HCEC 1CT (cell line): ENCODE measurements at regions not wholly inside any gene's neighbourhood (a gene's known extent, or its start where the extent isn't known, plus 50 kb on each side); places are given as distances from the start of the nearest gene placed in this dataset.
"Not testable (repeated sequence)": the region's sequence is repeated elsewhere in the genome, so short reads cannot be mapped to it uniquely, and the experiment has no call there.

Source experiments
- DNase-seq: peaks from one replicate; pipeline ENCODE4 v3.0.0-alpha.2; 2017

- DNase-seq = peak; percentile 22
Observed at GRCh38 chr16:86946396-86946795, 368.0 kb downstream of the FOXL1 start.

- DNase-seq = no peak
Observed at GRCh38 chr16:86946981-86947380, 368.6 kb downstream of the FOXL1 start.

DNA sequence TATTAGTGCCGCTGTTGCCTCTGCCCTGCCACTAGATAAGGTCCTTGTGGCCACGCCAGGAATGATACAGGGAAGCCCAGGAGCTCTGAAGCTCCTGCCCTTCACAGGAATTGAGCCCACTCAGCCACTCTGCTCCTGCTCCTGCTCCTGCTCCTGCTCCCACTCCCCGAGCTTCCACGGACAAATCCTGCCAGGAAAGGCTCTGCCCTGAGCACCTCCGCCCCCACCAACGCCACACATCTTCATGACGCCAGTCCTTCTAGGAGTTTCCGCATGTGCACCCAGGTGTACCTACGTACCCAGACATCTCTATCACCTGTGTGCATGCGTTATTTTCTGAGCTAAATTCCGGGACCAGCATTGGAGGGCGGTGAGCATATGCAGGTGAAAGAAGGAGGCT lies 369.1 kb downstream of the C16orf95 start:
- no peak for DNase-seq

DNA sequence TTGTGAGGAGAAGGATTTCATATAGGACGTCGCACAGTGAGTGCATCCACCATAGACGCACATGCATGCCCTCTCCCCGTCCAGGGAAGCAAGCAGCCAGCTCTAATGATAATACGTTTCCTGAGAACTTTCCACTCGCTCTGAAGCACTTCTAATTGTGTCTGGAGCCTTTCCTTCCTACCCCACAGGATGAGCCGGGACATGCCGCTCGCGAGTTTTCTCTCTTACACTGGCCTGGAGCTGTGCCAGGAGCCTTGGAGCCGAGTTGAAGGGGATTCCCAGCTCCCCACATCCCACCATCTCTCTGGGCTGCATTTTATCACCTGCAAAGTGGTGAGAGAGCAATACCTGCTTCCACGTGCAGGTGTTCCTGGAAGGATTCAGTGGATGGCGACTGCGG lies 368.1 kb downstream of the C16orf95 start:
- no peak for DNase-seq

DNA sequence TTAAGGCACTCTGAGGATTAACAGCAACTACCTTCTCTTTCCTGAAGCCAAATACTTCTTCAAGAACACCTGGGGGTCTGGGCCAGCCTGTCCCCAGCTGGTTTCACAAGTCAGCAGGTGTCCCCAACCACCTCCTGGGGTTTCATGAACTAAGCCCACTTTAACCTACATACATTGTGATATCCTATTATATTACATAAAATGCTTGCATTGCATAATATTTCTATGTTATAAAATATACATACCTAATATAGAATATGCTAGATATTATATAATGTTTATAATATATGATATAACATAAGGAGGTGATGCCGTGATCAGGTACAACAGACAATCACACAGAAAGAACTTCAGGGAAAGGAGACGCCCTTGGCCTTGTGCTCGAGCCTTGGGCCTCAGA lies 367.6 kb downstream of the C16orf95 start:
- no peak for DNase-seq

GRCh38 chr16:86951041-86951822 lies 366.0 kb downstream of the C16orf95 start:
- DNase-seq = no peak

GRCh38 chr16:86951831-86952598 lies 365.2 kb downstream of the C16orf95 start:
- DNase-seq = peak; percentile 98

DNA sequence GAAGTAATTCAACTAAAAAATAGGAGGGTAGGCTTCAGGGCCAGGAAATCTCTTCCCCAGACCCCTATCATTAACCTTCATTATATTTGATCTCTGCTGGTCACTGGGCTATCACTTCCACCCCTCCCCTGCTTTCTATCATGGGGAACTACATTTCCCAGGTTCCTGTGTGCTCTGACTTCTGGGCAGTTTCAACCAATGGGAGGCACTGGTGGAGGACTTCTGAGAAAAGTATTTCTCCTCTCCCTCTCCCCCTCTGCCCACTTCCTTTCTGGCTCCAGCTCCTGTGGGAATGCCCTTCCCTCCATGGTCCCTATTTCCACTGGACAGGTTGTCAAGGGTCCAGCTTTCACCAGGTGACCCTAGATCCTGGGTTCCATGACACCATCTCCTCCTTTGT lies 364.4 kb downstream of the C16orf95 start:
- peak; percentile 52 for DNase-seq

GRCh38 chr16:86953631-86954391 lies 363.4 kb downstream of the C16orf95 start:
- DNase-seq = no peak

GRCh38 chr16:86955136-86955855 lies 361.9 kb downstream of the C16orf95 start:
- DNase-seq = no peak

GRCh38 chr16:86956437-86956836 lies 360.8 kb downstream of the C16orf95 start:
- DNase-seq = no peak

- not testable (repeated sequence) for DNase-seq
Observed at GRCh38 chr16:86957662-86958198, 359.5 kb downstream of the C16orf95 start.

- no peak for DNase-seq
Observed at GRCh38 chr16:86958423-86958822, 358.8 kb downstream of the C16orf95 start.

GRCh38 chr16:86959091-86959651 lies 358.0 kb downstream of the C16orf95 start:
- no peak for DNase-seq

GRCh38 chr16:86959729-86960128 lies 357.5 kb downstream of the C16orf95 start:
- DNase-seq = no peak

GRCh38 chr16:86960266-86960665 lies 356.9 kb downstream of the C16orf95 start:
- no peak for DNase-seq

GRCh38 chr16:86961171-86961601 lies 356.0 kb downstream of the C16orf95 start:
- peak; percentile 24 for DNase-seq

- no peak for DNase-seq
Observed at GRCh38 chr16:86962259-86962658, 354.9 kb downstream of the C16orf95 start.

- DNase-seq = no peak
Observed at GRCh38 chr16:86962913-86963312, 354.3 kb downstream of the C16orf95 start.

DNA sequence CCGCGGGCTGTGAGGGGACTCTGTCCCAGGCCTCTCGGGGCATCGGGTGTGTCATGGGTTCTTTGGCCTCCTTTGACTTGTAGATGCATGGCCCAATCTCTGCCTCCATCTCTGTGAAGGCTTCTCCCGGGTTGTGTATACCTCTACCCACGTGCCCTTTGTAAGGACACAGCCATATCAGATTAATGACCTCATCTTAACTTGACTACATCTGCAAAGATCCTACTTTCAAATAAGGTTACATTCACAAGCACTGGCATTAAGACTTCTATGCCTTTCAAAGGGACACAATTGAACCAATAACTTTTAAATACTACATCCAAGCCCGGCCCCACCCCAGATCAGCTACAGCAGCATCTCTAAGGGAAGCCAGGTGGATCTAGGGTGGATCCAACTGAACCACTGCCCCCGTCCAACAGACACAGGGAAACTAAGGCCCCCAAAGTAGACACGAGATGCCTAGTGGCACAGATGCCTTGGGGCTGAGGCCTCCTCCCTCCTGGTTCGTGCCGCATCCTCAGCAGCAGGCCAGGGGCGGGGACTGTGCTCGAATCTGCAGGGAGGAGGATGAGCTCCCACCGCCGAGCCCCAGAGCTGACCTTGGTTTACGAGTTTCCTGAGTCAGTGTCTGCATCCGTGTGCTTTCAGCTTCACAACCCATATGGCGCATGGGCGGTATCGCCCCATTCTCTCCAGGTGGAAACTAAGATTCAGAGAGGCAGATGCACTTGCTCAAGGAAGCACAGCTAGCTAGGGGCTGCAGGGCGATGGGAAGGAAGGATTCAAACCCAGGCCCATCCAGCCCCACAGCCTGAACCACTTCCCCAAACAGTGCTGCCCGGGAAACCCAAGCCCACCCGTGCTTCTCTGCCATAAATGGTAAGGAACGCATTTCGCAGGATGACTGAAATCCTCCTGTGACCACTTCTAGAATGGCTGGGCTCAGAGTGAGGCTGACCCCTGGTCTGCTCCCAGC lies 353.3 kb downstream of the C16orf95 start:
- no peak for DNase-seq

- DNase-seq = no peak
Observed at GRCh38 chr16:86964796-86965241, 352.4 kb downstream of the C16orf95 start.
